HepG2 (cell line): ENCODE measurements at regions not wholly inside any gene's neighbourhood (a gene's known extent, or its start where the extent isn't known, plus 50 kb on each side); places are given as distances from the start of the nearest gene placed in this dataset.

Experiments
- ATAC-seq: fragments of 200-7000 bp; cut with Tn5 transposase; 3 replicates; pipeline ENCODE4 v1.9.1; 2020; ENCODE audit warnings: mild to moderate bottlenecking, moderate library complexity
- BruUV-seq: library from RNA; stranded (reverse); fragments of 400-500 nt; replicated peaks from 2 replicates; lab custom pipeline; 2021; lab: Mats Ljungman, UMichigan
- CTCF ChIA-PET: fragments of 300-600 bp; formaldehyde crosslinking; extraction: SDS; loops from one replicate; lab custom pipeline; 2021; ENCODE audit warnings: low total read pairs, inconsistent platforms, low intra/inter-chr PET ratio; lab: Yijun Ruan, JAX
- POLR2A ChIA-PET: fragments of 350-600 bp; sonication (Branson Sonifier 250); formaldehyde crosslinking; loops from one replicate; lab custom pipeline; 2020; ENCODE audit warnings: antibody characterized with exemption, inconsistent platforms; lab: Yijun Ruan, JAX
- DNase-seq: peaks from one replicate; pipeline ENCODE4 v3.0.0-alpha.2; 2015; ENCODE audit warnings: low spot score
- FAIRE-seq: peaks from 3 replicates; lab custom pipeline; 2011; peaks lifted over from hg19 to GRCh38; lab: Jason Lieb, UNC
- H2AFZ ChIP-seq: one replicate; pipeline ENCODE4 v1.6.1; 2011; ENCODE audit warnings: low read length, inconsistent platforms
- H3K27ac ChIP-seq: fragments of 300-600 bp; 3 replicates; pipeline ENCODE4 v1.8.0; 2011; ENCODE audit warnings: mixed run types, mild to moderate bottlenecking, mixed read lengths, low read length, inconsistent platforms; ENCODE audit not compliant: insufficient read depth; ENCODE audit errors: extremely low read length
- H3K27me3 ChIP-seq, 2 experiments: fragments of 200-600 bp in 1 of 2; 2 replicates in 1 of 2; 3 replicates in 1 of 2; pipeline versions ENCODE4 v1.6.0 to v1.8.0; 2011; ENCODE audit warnings: low read length in 2 of 2, mild to moderate bottlenecking in 2 of 2, moderate library complexity in 2 of 2, inconsistent platforms in 1 of 2; ENCODE audit not compliant: insufficient read depth in 2 of 2, control insufficient read depth in 1 of 2
- H3K36me3 ChIP-seq, 2 experiments: fragments of 200-600 bp in 1 of 2; replicated peaks in 1 of 2; 2 replicates in 1 of 2; 3 replicates in 1 of 2; pipeline versions ENCODE4 v1.5.1 to v1.8.0; 2011; ENCODE audit warnings: low read length in 2 of 2, inconsistent platforms in 1 of 2; ENCODE audit not compliant: insufficient read depth in 2 of 2, control insufficient read depth in 1 of 2
- H3K4me1 ChIP-seq: 2 replicates; pipeline ENCODE4 v1.5.1; 2012; ENCODE audit warnings: low read length, inconsistent platforms; ENCODE audit not compliant: insufficient read depth
- H3K4me2 ChIP-seq: 2 replicates; pipeline ENCODE4 v1.6.0; 2011; ENCODE audit warnings: low read depth, low read length, inconsistent platforms
- H3K4me3 ChIP-seq, 3 experiments: fragments of 200-600 bp in 1 of 3; sonication (generic), shearing (Covaris generic) in 1 of 3; replicated peaks in 1 of 3; 2 replicates each; pipeline ENCODE4 v1.5.1; 2011 to 2016; ENCODE audit warnings: low read length in 3 of 3, inconsistent platforms in 2 of 3, low read depth in 2 of 3, mild to moderate bottlenecking in 2 of 3, control low read depth in 1 of 3, mixed read lengths in 1 of 3; ENCODE audit not compliant: insufficient read depth in 1 of 3
- H3K79me2 ChIP-seq: one replicate; pipeline ENCODE4 v1.6.1; 2011; ENCODE audit warnings: low read length, inconsistent platforms; ENCODE audit not compliant: insufficient read depth
- H3K9ac ChIP-seq: 2 replicates; pipeline ENCODE4 v1.6.0; 2011; ENCODE audit warnings: mild to moderate bottlenecking, low read depth, low read length, inconsistent platforms; ENCODE audit not compliant: insufficient read depth
- H3K9me3 ChIP-seq: 2 replicates; pipeline ENCODE4 v1.5.1; 2012; ENCODE audit warnings: mild to moderate bottlenecking, low read length
- H4K20me1 ChIP-seq: 2 replicates; pipeline ENCODE4 v1.6.0; 2011; ENCODE audit warnings: inconsistent platforms, mild to moderate bottlenecking, low read length, moderate library complexity; ENCODE audit not compliant: insufficient read depth
- ADNP ChIP-seq: sonication (generic); formaldehyde crosslinking; IDR thresholded peaks from 2 replicates; pipeline ENCODE4 v1.4.0; 2020; ENCODE audit warnings: missing genetic modification reagents
- DPF2 ChIP-seq: sonication (generic); formaldehyde crosslinking; IDR thresholded peaks from 2 replicates; pipeline ENCODE4 v1.4.0; 2020; ENCODE audit warnings: mild to moderate bottlenecking, low read depth, missing genetic modification reagents, borderline replicate concordance
- FOXM1 ChIP-seq: sonication (generic); formaldehyde crosslinking; IDR thresholded peaks from 2 replicates; pipeline ENCODE4 v1.5.0; 2020; ENCODE audit warnings: missing genetic modification reagents
- NKX3-1 ChIP-seq: sonication (generic); formaldehyde crosslinking; IDR thresholded peaks from 2 replicates; pipeline ENCODE4 v1.5.0; 2020; ENCODE audit warnings: missing genetic modification reagents
- NR2C2 ChIP-seq: sonication (generic); formaldehyde crosslinking; IDR thresholded peaks from 2 replicates; pipeline ENCODE4 v1.4.0; 2020; ENCODE audit warnings: missing genetic modification reagents, mild to moderate bottlenecking, moderate library complexity, borderline replicate concordance
- SIX1 ChIP-seq: sonication (generic); formaldehyde crosslinking; IDR thresholded peaks from 2 replicates; pipeline ENCODE4 v1.4.0; 2020; ENCODE audit warnings: missing genetic modification reagents, borderline replicate concordance
- SKI ChIP-seq: fragments of 450-650 bp; IDR thresholded peaks from one replicate; pipeline ENCODE4 v1.6.1; 2018; ENCODE audit warnings: mild to moderate bottlenecking; ENCODE audit not compliant: partially characterized antibody
- TEAD3 ChIP-seq: optimal IDR thresholded peaks from 2 replicates; pipeline ENCODE3; 2016; ENCODE audit warnings: borderline replicate concordance
- ZSCAN30 ChIP-seq: sonication (generic); formaldehyde crosslinking; IDR thresholded peaks from 2 replicates; pipeline ENCODE4 v1.5.0; 2020; ENCODE audit warnings: mild to moderate bottlenecking, missing genetic modification reagents
- WGBS: methylation state at CpG from one replicate; pipeline ENCODE4 v1.1.6; 2017; ENCODE audit warnings: low lambda C conversion rate; 5-methylcytosine and 5-hydroxymethylcytosine counted together
- in situ Hi-C: cut with HindIII; loops from 2 replicates; pipeline ENCODE4 v1.10.0; 2017; ENCODE audit warnings: low pct_unique_long_range_greater_than_20kb; ENCODE audit not compliant: extremely low pct_ligation_motif_present
- intact Hi-C: fragments of 100-400 bp; cut with micrococcal nuclease; formaldehyde crosslinking; loops from one replicate; pipeline ENCODE4 v1.10.0; 2022; ENCODE audit not compliant: unreplicated experiment
- TF ChIP-seq, protein P1 (sequence below): sonication (generic); formaldehyde crosslinking; IDR thresholded peaks from 2 replicates; pipeline ENCODE4 v1.4.0; 2020; ENCODE audit warnings: missing genetic modification reagents
- TF ChIP-seq, protein P2 (sequence below): sonication (generic); formaldehyde crosslinking; IDR thresholded peaks from 2 replicates; pipeline ENCODE4 v1.5.0; 2020; ENCODE audit warnings: mild to moderate bottlenecking, missing genetic modification reagents, borderline replicate concordance

DNA sequence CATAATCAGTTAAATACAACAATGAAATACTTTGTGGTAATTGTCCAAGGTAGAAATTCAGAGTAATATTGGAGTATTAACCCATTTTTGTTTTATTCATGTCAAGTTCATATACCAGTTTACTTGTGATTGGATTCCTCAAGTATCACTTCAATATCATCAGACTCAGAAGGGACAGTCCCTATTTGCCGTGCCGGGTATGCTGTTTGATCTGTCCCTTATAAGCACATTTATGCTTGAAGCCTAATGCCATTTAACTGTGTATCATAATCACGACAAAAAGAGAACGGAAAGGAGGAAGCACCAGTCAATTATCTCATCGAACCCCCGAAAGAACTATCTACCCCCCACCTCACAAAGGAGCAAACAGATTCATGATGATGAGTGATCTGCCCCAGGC is 171.0 kb upstream of the TBL1X start:
- BruUV-seq = no TSS peak
- intact Hi-C loops (no loop called here), in situ Hi-C loops (no loop called here)
- no peaks in the 10 kb centered on the region for H3K36me3 ChIP-seq
- no peak overlapping the region for H3K4me3 ChIP-seq
- no peak overlapping the region for H3K4me2 ChIP-seq
- H3K9me3 ChIP-seq = no peaks in the 10 kb centered on the region
- no peaks in the 10 kb centered on the region for H3K79me2 ChIP-seq
- WGBS = 37% methylated on average over 6 of the region's 6 CpGs
- ChIA-PET CTCF (no interaction called here), POLR2A (no interaction called here)
- ATAC-seq (no peak), DNase-seq (no peak), FAIRE-seq (no peak)
- TF ChIP-seq NKX3-1 (CRISPR knock-in tag) (no peak), ZSCAN30 (no peak)
- TF ChIP-seq, protein P1, sequence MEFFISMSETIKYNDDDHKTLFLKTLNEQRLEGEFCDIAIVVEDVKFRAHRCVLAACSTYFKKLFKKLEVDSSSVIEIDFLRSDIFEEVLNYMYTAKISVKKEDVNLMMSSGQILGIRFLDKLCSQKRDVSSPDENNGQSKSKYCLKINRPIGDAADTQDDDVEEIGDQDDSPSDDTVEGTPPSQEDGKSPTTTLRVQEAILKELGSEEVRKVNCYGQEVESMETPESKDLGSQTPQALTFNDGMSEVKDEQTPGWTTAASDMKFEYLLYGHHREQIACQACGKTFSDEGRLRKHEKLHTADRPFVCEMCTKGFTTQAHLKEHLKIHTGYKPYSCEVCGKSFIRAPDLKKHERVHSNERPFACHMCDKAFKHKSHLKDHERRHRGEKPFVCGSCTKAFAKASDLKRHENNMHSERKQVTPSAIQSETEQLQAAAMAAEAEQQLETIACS = no peak
- no peaks in the 10 kb centered on the region for H4K20me1 ChIP-seq
- H3K27me3 ChIP-seq = peaks cover 0 to 2% of the 10 kb centered on the region in 2 experiments; a peak in 1 of 5 replicates
- H3K27ac ChIP-seq = no peak overlapping the region
- H2AFZ ChIP-seq = no peak overlapping the region
- no peaks in the 10 kb centered on the region for H3K4me1 ChIP-seq
- H3K9ac ChIP-seq = no peak overlapping the region

DNA sequence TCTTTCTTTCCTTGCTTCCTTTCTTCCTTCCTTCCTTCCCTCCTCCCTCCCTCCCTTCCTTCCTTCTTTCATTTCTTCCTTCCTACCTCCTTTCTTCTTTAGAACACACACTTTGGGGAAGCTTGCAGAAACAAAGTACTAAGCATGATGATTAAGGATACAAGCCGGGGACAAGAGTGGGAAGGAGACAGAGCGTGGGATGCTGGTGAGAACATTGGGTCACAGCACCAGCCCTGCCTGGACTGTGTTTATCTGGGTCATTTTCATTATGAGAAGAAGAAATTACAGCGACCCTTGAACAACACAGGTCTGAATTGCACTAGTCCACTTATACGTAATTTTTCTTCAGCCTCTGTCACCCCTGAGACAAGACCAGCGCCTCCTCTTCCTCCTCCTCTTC is 169.3 kb upstream of the TBL1X start:
- Histone ChIP-seq H3K4me3 (no peak overlapping the region), H3K27ac (no peak overlapping the region), H3K4me2 (no peak overlapping the region), H3K9ac (no peak overlapping the region), H2AFZ (no peak overlapping the region), H3K4me1 (no peaks in the 10 kb centered on the region), H3K36me3 (no peaks in the 10 kb centered on the region), H3K79me2 (no peaks in the 10 kb centered on the region), H3K27me3 (peaks cover 0 to 2% of the 10 kb centered on the region in 2 experiments; a peak in 1 of 5 replicates), H3K9me3 (no peaks in the 10 kb centered on the region), H4K20me1 (no peaks in the 10 kb centered on the region)
- ChIA-PET CTCF (no interaction called here), POLR2A (no interaction called here)
- DNase-seq (no peak), ATAC-seq (no peak), FAIRE-seq (no peak)
- in situ Hi-C loops (no loop called here), intact Hi-C loops (no loop called here)
- WGBS = 15% methylated on average over 5 of the region's 5 CpGs
- BruUV-seq = no TSS peak
- TF ChIP-seq FOXM1 (CRISPR knock-in tag) = no peak
- TF ChIP-seq SKI = no peak
- TF ChIP-seq, protein P2, sequence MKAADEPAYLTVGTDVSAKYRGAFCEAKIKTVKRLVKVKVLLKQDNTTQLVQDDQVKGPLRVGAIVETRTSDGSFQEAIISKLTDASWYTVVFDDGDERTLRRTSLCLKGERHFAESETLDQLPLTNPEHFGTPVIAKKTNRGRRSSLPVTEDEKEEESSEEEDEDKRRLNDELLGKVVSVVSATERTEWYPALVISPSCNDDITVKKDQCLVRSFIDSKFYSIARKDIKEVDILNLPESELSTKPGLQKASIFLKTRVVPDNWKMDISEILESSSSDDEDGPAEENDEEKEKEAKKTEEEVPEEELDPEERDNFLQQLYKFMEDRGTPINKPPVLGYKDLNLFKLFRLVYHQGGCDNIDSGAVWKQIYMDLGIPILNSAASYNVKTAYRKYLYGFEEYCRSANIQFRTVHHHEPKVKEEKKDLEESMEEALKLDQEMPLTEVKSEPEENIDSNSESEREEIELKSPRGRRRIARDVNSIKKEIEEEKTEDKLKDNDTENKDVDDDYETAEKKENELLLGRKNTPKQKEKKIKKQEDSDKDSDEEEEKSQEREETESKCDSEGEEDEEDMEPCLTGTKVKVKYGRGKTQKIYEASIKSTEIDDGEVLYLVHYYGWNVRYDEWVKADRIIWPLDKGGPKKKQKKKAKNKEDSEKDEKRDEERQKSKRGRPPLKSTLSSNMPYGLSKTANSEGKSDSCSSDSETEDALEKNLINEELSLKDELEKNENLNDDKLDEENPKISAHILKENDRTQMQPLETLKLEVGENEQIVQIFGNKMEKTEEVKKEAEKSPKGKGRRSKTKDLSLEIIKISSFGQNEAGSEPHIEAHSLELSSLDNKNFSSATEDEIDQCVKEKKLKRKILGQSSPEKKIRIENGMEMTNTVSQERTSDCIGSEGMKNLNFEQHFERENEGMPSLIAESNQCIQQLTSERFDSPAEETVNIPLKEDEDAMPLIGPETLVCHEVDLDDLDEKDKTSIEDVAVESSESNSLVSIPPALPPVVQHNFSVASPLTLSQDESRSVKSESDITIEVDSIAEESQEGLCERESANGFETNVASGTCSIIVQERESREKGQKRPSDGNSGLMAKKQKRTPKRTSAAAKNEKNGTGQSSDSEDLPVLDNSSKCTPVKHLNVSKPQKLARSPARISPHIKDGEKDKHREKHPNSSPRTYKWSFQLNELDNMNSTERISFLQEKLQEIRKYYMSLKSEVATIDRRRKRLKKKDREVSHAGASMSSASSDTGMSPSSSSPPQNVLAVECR (CRISPR knock-in tag) = no peak
- TF ChIP-seq TEAD3 (CRISPR knock-in tag) = no peak
- no peak for TF ChIP-seq ADNP (CRISPR knock-in tag)
- no peak for TF ChIP-seq SIX1 (CRISPR knock-in tag)
- TF ChIP-seq DPF2 (CRISPR knock-in tag) = no peak
- TF ChIP-seq NR2C2 (CRISPR knock-in tag) = no peak
